Islet of Langerhans (tissue), 1 donor: ENCODE measurements at regions not wholly inside any gene's neighbourhood (a gene's known extent, or its start where the extent isn't known, plus 50 kb on each side); places are given as distances from the start of the nearest gene placed in this dataset.

Experiments
- FAIRE-seq: peaks from one replicate; lab custom pipeline; 2011; peaks lifted over from hg19 to GRCh38; lab: Jason Lieb, UNC

GRCh38 chr2:128380061-128380889 lies 61.6 kb upstream of the HS6ST1 start:
- FAIRE-seq: no peak

GRCh38 chr2:128380961-128381938 lies 62.6 kb upstream of the HS6ST1 start:
- FAIRE-seq: no peak

GRCh38 chr2:128384446-128384845 lies 65.8 kb upstream of the HS6ST1 start:
- FAIRE-seq: no peak

- no peak for FAIRE-seq
Observed at GRCh38 chr2:128384956-128385355, 66.3 kb upstream of the HS6ST1 start.

- no peak for FAIRE-seq
Observed at GRCh38 chr2:128385365-128385764, 66.7 kb upstream of the HS6ST1 start.

GRCh38 chr2:128386066-128386465 lies 67.4 kb upstream of the HS6ST1 start:
- FAIRE-seq: no peak

- FAIRE-seq: no peak
Observed at GRCh38 chr2:128388499-128388941, 69.9 kb upstream of the HS6ST1 start.

GRCh38 chr2:128389388-128390086 lies 70.9 kb upstream of the HS6ST1 start:
- no peak for FAIRE-seq

- no peak for FAIRE-seq
Observed at GRCh38 chr2:128390256-128390990, 71.8 kb upstream of the HS6ST1 start.

GRCh38 chr2:128390991-128391630 lies 72.4 kb upstream of the HS6ST1 start:
- FAIRE-seq: no peak

- FAIRE-seq: no peak
Observed at GRCh38 chr2:128391679-128392078, 73.0 kb upstream of the HS6ST1 start.

GRCh38 chr2:128392207-128392606 lies 73.5 kb upstream of the HS6ST1 start:
- FAIRE-seq: no peak

- FAIRE-seq: no peak
Observed at GRCh38 chr2:128394007-128394730, 75.5 kb upstream of the HS6ST1 start.

- no peak for FAIRE-seq
Observed at GRCh38 chr2:128395196-128395595, 76.5 kb upstream of the HS6ST1 start.

- no peak for FAIRE-seq
Observed at GRCh38 chr2:128395640-128396499, 77.2 kb upstream of the HS6ST1 start.

GRCh38 chr2:128396500-128396891 lies 77.8 kb upstream of the HS6ST1 start:
- no peak for FAIRE-seq

- no peak for FAIRE-seq
Observed at GRCh38 chr2:128396946-128397345, 78.3 kb upstream of the HS6ST1 start.

- no peak for FAIRE-seq
Observed at GRCh38 chr2:128399256-128399655, 80.6 kb upstream of the HS6ST1 start.

GRCh38 chr2:128399690-128400291 lies 81.1 kb upstream of the HS6ST1 start:
- FAIRE-seq: no peak
